ENCODE measurements at regions not wholly inside any gene's neighbourhood (a gene's known extent, or its start where the extent isn't known, plus 50 kb on each side); places are given as distances from the start of the nearest gene placed in this dataset.

- no peak for TF ChIP-seq CTCF (IDR thresholded peaks at IDR 0.05; ENCODE audit: low read depth, low read length)
- Histone ChIP-seq H3K36me3 (no peaks in the 10 kb centered on the region), H3K27me3 (no peaks in the 10 kb centered on the region), H3K4me3 (ENCODE audit: low read depth, low read length) (no peak overlapping the region), H3K4me1 (no peaks in the 10 kb centered on the region), H3K9me3 (no peaks in the 10 kb centered on the region)
- no peak for DNase-seq
Observed at GRCh38 chr4:135283934-135284333, 1082.3 kb upstream of the PABPC4L start.

- Histone ChIP-seq H3K27me3 (no peaks in the 10 kb centered on the region), H3K4me3 (ENCODE audit: low read depth, low read length) (no peak overlapping the region), H3K9me3 (no peaks in the 10 kb centered on the region), H3K36me3 (no peaks in the 10 kb centered on the region), H3K4me1 (no peaks in the 10 kb centered on the region)
- DNase-seq, result no peak
- no peak for TF ChIP-seq CTCF (IDR thresholded peaks at IDR 0.05; ENCODE audit: low read depth, low read length)
Observed at GRCh38 chr4:135282676-135283075, 1081.1 kb upstream of the PABPC4L start.

GRCh38 chr4:135281230-135281629 is 1079.6 kb upstream of the PABPC4L start:
- Histone ChIP-seq H3K36me3 (no peaks in the 10 kb centered on the region), H3K9me3 (no peaks in the 10 kb centered on the region), H3K27me3 (no peaks in the 10 kb centered on the region), H3K4me1 (no peaks in the 10 kb centered on the region), H3K4me3 (ENCODE audit: low read depth, low read length) (no peak overlapping the region)
- no peak for TF ChIP-seq CTCF (IDR thresholded peaks at IDR 0.05; ENCODE audit: low read depth, low read length)
- DNase-seq, result no peak

- no peak for TF ChIP-seq CTCF (IDR thresholded peaks at IDR 0.05; ENCODE audit: low read depth, low read length)
- no peak overlapping the region for H3K4me3 ChIP-seq (ENCODE audit: low read depth, low read length)
- no peaks in the 10 kb centered on the region for H3K9me3 ChIP-seq
- no peak for DNase-seq
- no peaks in the 10 kb centered on the region for H3K27me3 ChIP-seq
- H3K36me3 ChIP-seq, result no peaks in the 10 kb centered on the region
- H3K4me1 ChIP-seq, result no peaks in the 10 kb centered on the region
Observed at GRCh38 chr4:135277980-135278315, 1076.4 kb upstream of the PABPC4L start.

- Histone ChIP-seq H3K4me1 (no peaks in the 10 kb centered on the region), H3K36me3 (no peaks in the 10 kb centered on the region), H3K4me3 (ENCODE audit: low read depth, low read length) (no peak overlapping the region), H3K9me3 (no peaks in the 10 kb centered on the region), H3K27me3 (no peaks in the 10 kb centered on the region)
- no peak for DNase-seq
- TF ChIP-seq CTCF (IDR thresholded peaks at IDR 0.05; ENCODE audit: low read depth, low read length), result no peak
Observed at GRCh38 chr4:135277068-135277979, 1075.7 kb upstream of the PABPC4L start.

- Histone ChIP-seq H3K4me1 (no peaks in the 10 kb centered on the region), H3K4me3 (ENCODE audit: low read depth, low read length) (no peak overlapping the region), H3K36me3 (no peaks in the 10 kb centered on the region), H3K9me3 (no peaks in the 10 kb centered on the region), H3K27me3 (no peaks in the 10 kb centered on the region)
- no peak for DNase-seq
- TF ChIP-seq CTCF (IDR thresholded peaks at IDR 0.05; ENCODE audit: low read depth, low read length), result no peak
Observed at GRCh38 chr4:135274416-135274815, 1072.8 kb upstream of the PABPC4L start.

All from BE2C (cell line).